ENCODE measurements at regions not wholly inside any gene's neighbourhood (a gene's known extent, or its start where the extent isn't known, plus 50 kb on each side); places are given as distances from the start of the nearest gene placed in this dataset.
"Not testable (repeated sequence)": the region's sequence is repeated elsewhere in the genome, so short reads cannot be mapped to it uniquely, and the experiment has no call there.

- BruUV-seq (replicated peaks): no TSS peak
- ATAC-seq (no peak), DNase-seq (no peak)
- Histone ChIP-seq H3K27ac (ENCODE audit: low read length) (no peak overlapping the region), H3K36me3 (ENCODE audit: low read depth, low read length) (no peaks in the 10 kb centered on the region), H3K4me3 (ENCODE audit: low read length) (no peak overlapping the region), H3K27me3 (ENCODE audit: low read length) (no peaks in the 10 kb centered on the region), H3F3A (ENCODE audit: low read length, unreplicated experiment) (no peaks in the 10 kb centered on the region), H3K4me2 (ENCODE audit: low read length) (no peak overlapping the region), H3K9ac (ENCODE audit: low read length) (no peak overlapping the region), H3K79me2 (ENCODE audit: low read length) (no peaks in the 10 kb centered on the region), H3K9me3 (ENCODE audit: low read length) (no peaks in the 10 kb centered on the region), H3K4me1 (ENCODE audit: insufficient read depth, low read length) (peaks cover 10% of the 10 kb centered on the region), H2AFZ (ENCODE audit: low read length) (no peak overlapping the region), H3K9me2 (replicated peaks; ENCODE audit: low read length) (no peaks in the 10 kb centered on the region), H4K20me1 (ENCODE audit: low read length) (no peaks in the 10 kb centered on the region)
- intact Hi-C loops (cut with micrococcal nuclease): no loop called here
- TF ChIP-seq CTCF (conservative IDR thresholded peaks at IDR 0.05; ENCODE audit: low read depth, low read length): no peak
- TF ChIP-seq EZH2phosphoT487 (IDR thresholded peaks at IDR 0.05; ENCODE audit: borderline replicate concordance, low read length): no peak
- ChIA-PET CTCF (no interaction called here), POLR2A (ENCODE audit: unreplicated experiment) (no interaction called here)
Observed at GRCh38 chr7:19520392-19520791, 188.4 kb downstream of the POLR1F start.

DNA sequence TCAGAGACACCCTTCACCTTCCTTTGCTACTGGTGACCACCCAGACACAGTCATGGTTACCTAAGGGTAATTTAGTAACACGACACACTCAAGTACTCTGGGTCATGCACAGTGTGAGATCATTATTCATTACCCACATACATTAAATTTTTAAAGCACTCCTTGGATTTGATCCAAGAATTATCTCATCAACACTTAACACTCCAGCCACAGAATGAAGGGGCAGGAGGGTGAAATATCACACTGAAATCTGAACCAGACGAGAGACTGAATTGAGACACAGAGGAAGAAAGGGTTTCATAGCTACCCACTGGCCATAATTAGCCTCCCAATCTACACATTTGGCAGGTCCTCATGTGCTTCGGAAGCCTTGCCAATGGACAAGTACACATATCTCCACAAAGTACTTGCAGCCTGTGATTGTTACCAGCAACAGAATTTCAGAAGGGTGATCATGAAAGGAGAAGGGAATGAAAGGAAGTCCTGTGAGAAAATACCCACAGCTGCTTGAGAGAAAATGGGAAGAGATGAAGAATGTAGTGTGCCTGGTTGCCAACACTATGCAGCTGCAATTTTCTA, 189.3 kb downstream of the POLR1F start:
- Histone ChIP-seq H3K36me3 (ENCODE audit: low read depth, low read length) (no peaks in the 10 kb centered on the region), H3K27me3 (ENCODE audit: low read length) (no peaks in the 10 kb centered on the region), H3K27ac (ENCODE audit: low read length) (no peak overlapping the region), H3F3A (ENCODE audit: low read length, unreplicated experiment) (no peaks in the 10 kb centered on the region), H3K4me3 (ENCODE audit: low read length) (no peak overlapping the region), H4K20me1 (ENCODE audit: low read length) (no peaks in the 10 kb centered on the region), H3K9me3 (ENCODE audit: low read length) (no peaks in the 10 kb centered on the region), H2AFZ (ENCODE audit: low read length) (no peak overlapping the region), H3K9ac (ENCODE audit: low read length) (no peak overlapping the region), H3K9me2 (replicated peaks; ENCODE audit: low read length) (no peaks in the 10 kb centered on the region), H3K4me2 (ENCODE audit: low read length) (no peak overlapping the region), H3K4me1 (ENCODE audit: insufficient read depth, low read length) (peaks cover 10% of the 10 kb centered on the region), H3K79me2 (ENCODE audit: low read length) (no peaks in the 10 kb centered on the region)
- ATAC-seq (no peak), DNase-seq (no peak)
- TF ChIP-seq CTCF (conservative IDR thresholded peaks at IDR 0.05; ENCODE audit: low read depth, low read length) (no peak), EZH2 (IDR thresholded peaks at IDR 0.05; ENCODE audit: low read length, unreplicated experiment) (no peak), EZH2phosphoT487 (IDR thresholded peaks at IDR 0.05; ENCODE audit: borderline replicate concordance, low read length) (no peak)
- POLR2A ChIA-PET (ENCODE audit: unreplicated experiment): no interaction called here
- intact Hi-C loops (cut with micrococcal nuclease): no loop called here
- CTCF ChIA-PET: no interaction called here
- no TSS peak for BruUV-seq (replicated peaks)

GRCh38 chr7:19517546-19517945, 191.3 kb downstream of the POLR1F start:
- ATAC-seq; DNase-seq; H3K9me2 ChIP-seq (replicated peaks; ENCODE audit: low read length); H3K27ac ChIP-seq (ENCODE audit: low read length); H3F3A ChIP-seq (ENCODE audit: low read length, unreplicated experiment); H4K20me1 ChIP-seq (ENCODE audit: low read length); H3K27me3 ChIP-seq (ENCODE audit: low read length); H3K79me2 ChIP-seq (ENCODE audit: low read length); H2AFZ ChIP-seq (ENCODE audit: low read length); CTCF ChIA-PET; H3K36me3 ChIP-seq (ENCODE audit: low read depth, low read length); H3K9me3 ChIP-seq (ENCODE audit: low read length); H3K4me1 ChIP-seq (ENCODE audit: insufficient read depth, low read length); H3K9ac ChIP-seq (ENCODE audit: low read length); H3K4me2 ChIP-seq (ENCODE audit: low read length); POLR2A ChIA-PET (ENCODE audit: unreplicated experiment); H3K4me3 ChIP-seq (ENCODE audit: low read length); intact Hi-C loops (cut with micrococcal nuclease); BruUV-seq (replicated peaks): not testable (repeated sequence)

All from PC-3 (cell line).